T-cell (primary cell): ENCODE measurements at regions not wholly inside any gene's neighbourhood (a gene's known extent, or its start where the extent isn't known, plus 50 kb on each side); places are given as distances from the start of the nearest gene placed in this dataset.

Source experiments
- ATAC-seq, 4 experiments: fragments of 200-7000 bp in 3 of 4; fragments of 150-1000 bp in 1 of 4; cut with Tn5 transposase; replicated peaks in 1 of 4; 1 replicate in 3 of 4; 2 replicates in 1 of 4; pipeline ENCODE4 v1.10.0; 2021; ENCODE audit warnings: moderate library complexity in 3 of 4, mild to moderate bottlenecking in 2 of 4, moderate number of reproducible peaks in 1 of 4
- CTCF ChIA-PET, 2 donors: fragments of 300-600 bp; sonication (Branson Sonifier 250); formaldehyde crosslinking; loops; one replicate each; lab custom pipeline; 2022; ENCODE audit warnings: antibody characterized with exemption in 2 of 2; lab: Charles Lee
- POLR2A ChIA-PET, 2 donors: fragments of 300-600 bp; sonication (Branson Sonifier 250); formaldehyde crosslinking; loops; one replicate each; lab custom pipeline; 2022; ENCODE audit warnings: antibody characterized with exemption in 2 of 2; lab: Charles Lee
- DNase-seq, 35 experiments: peaks; one replicate each; pipeline versions ENCODE4 v3.0.0 to v3.0.0-alpha.2; 2013 to 2023
- H3K27ac ChIP-seq: one replicate; pipeline ENCODE4 v1.5.1; 2013; ENCODE audit warnings: low read length
- H3K27me3 ChIP-seq, 2 experiments: replicated peaks in 1 of 2; 1 replicate in 1 of 2; 2 replicates in 1 of 2; pipeline versions ENCODE4 v1.6.1 to v1.7.0; 2013; ENCODE audit warnings: low read length in 1 of 2, mixed read lengths in 1 of 2; ENCODE audit not compliant: control insufficient read depth in 2 of 2, insufficient read depth in 2 of 2; ENCODE audit errors: extremely low read depth in 1 of 2
- H3K36me3 ChIP-seq, 2 donors: 1 replicate in 1 of 2; 2 replicates in 1 of 2; pipeline versions ENCODE4 v1.6.1 to v1.7.0; 2013; ENCODE audit warnings: low read length in 1 of 2; ENCODE audit not compliant: control insufficient read depth in 2 of 2, insufficient read depth in 1 of 2; ENCODE audit errors: extremely low read depth in 1 of 2
- H3K4me1 ChIP-seq, 2 experiments: 1 replicate in 1 of 2; 2 replicates in 1 of 2; pipeline versions ENCODE4 v1.6.1 to v1.7.0; 2013; ENCODE audit warnings: low read length in 2 of 2, mixed read lengths in 1 of 2; ENCODE audit not compliant: insufficient read depth in 2 of 2, control insufficient read depth in 1 of 2; ENCODE audit errors: extremely low read depth in 1 of 2
- H3K4me3 ChIP-seq, 2 donors: 1 replicate in 1 of 2; 2 replicates in 1 of 2; pipeline versions ENCODE4 v1.5.1 to v1.7.0; 2013; ENCODE audit warnings: mild to moderate bottlenecking in 2 of 2, low read length in 1 of 2, moderate library complexity in 1 of 2; ENCODE audit not compliant: control insufficient read depth in 1 of 2; ENCODE audit errors: extremely low read depth in 1 of 2
- H3K9me3 ChIP-seq: 2 replicates; pipeline ENCODE4 v1.7.0; 2013
- H3K27ac Mint-ChIP-seq, 2 donors: one replicate each; pipeline ENCODE4 v1.8.0; 2020 to 2021; ENCODE audit warnings: mild to moderate bottlenecking in 2 of 2, mixed read lengths in 2 of 2
- H3K27me3 Mint-ChIP-seq, 2 donors: one replicate each; pipeline ENCODE4 v1.8.0; 2021 to 2022; ENCODE audit warnings: mixed read lengths in 2 of 2
- H3K36me3 Mint-ChIP-seq: one replicate; pipeline ENCODE4 v1.8.0; 2021; ENCODE audit warnings: mixed read lengths
- H3K4me1 Mint-ChIP-seq, 3 donors: one replicate each; pipeline ENCODE4 v1.8.0; 2020 to 2022; ENCODE audit warnings: mixed read lengths in 3 of 3, mild to moderate bottlenecking in 1 of 3
- H3K4me3 Mint-ChIP-seq, 3 donors: one replicate each; pipeline ENCODE4 v1.8.0; 2020 to 2022; ENCODE audit warnings: mild to moderate bottlenecking in 3 of 3, mixed read lengths in 3 of 3, moderate library complexity in 3 of 3
- H3K9me3 Mint-ChIP-seq, 3 donors: one replicate each; pipeline ENCODE4 v1.8.0; 2020 to 2022; ENCODE audit warnings: mixed read lengths in 3 of 3
- WGBS: methylation state at CpG from one replicate; pipeline ENCODE4 v1.1.5; 2013; ENCODE audit warnings: missing lambda C conversion rate; ENCODE audit not compliant: insufficient coverage; 5-methylcytosine and 5-hydroxymethylcytosine counted together

GRCh38 chr1:234546890-234547788, 62.8 kb downstream of the IRF2BP2 start:
- Mint-ChIP-seq H3K27me3 (peaks cover 0 to 5% of the 10 kb centered on the region in 2 donors), H3K4me1 (peaks cover 16 to 24% (median 18%) of the 10 kb centered on the region in 3 donors), H3K36me3 (no peaks in the 10 kb centered on the region), H3K4me3 (no peak overlapping the region), H3K9me3 (no peaks in the 10 kb centered on the region), H3K27ac (no peak overlapping the region)
- POLR2A ChIA-PET = no interaction called here
- CTCF ChIA-PET = interaction anchor here in 1 of 2 donors (0.7 kb wide), 1 partner anchor 556 kb away, joined by 3 read pairs; no protein-coding TSS in a partner anchor
- 48% methylated on average over 2 of the region's 6 CpGs for WGBS
- no peak overlapping the region for H3K27ac ChIP-seq
- H3K4me3 ChIP-seq = no peak overlapping the region
- no peak for DNase-seq
- no peaks in the 10 kb centered on the region for H3K36me3 ChIP-seq
- no peaks in the 10 kb centered on the region for H3K9me3 ChIP-seq
- H3K27me3 ChIP-seq = peaks cover 0 to 6% of the 10 kb centered on the region in 2 experiments
- ATAC-seq = no peak
- H3K4me1 ChIP-seq = peaks cover 0 to 12% of the 10 kb centered on the region in 2 experiments

GRCh38 chr1:234546387-234546704, 63.6 kb downstream of the IRF2BP2 start:
- H3K27me3 Mint-ChIP-seq = peaks cover 0 to 5% of the 10 kb centered on the region in 2 donors
- H3K27me3 ChIP-seq = peaks cover 0 to 6% of the 10 kb centered on the region in 2 experiments
- no peaks in the 10 kb centered on the region for H3K36me3 Mint-ChIP-seq
- H3K4me3 ChIP-seq = no peak overlapping the region
- no peak overlapping the region for H3K4me3 Mint-ChIP-seq
- no peaks in the 10 kb centered on the region for H3K9me3 ChIP-seq
- H3K27ac Mint-ChIP-seq = no peak overlapping the region
- peaks cover 0 to 12% of the 10 kb centered on the region in 2 experiments for H3K4me1 ChIP-seq
- DNase-seq (no peak), ATAC-seq (no peak)
- CTCF ChIA-PET = no interaction called here
- H3K27ac ChIP-seq = no peak overlapping the region
- H3K9me3 Mint-ChIP-seq = no peaks in the 10 kb centered on the region
- no CpG with 5 or more reads among the region's 7 CpGs for whole genome bisulfite sequencing
- POLR2A ChIA-PET = no interaction called here
- no peaks in the 10 kb centered on the region for H3K36me3 ChIP-seq
- peaks cover 16 to 24% (median 18%) of the 10 kb centered on the region in 3 donors for H3K4me1 Mint-ChIP-seq

DNA sequence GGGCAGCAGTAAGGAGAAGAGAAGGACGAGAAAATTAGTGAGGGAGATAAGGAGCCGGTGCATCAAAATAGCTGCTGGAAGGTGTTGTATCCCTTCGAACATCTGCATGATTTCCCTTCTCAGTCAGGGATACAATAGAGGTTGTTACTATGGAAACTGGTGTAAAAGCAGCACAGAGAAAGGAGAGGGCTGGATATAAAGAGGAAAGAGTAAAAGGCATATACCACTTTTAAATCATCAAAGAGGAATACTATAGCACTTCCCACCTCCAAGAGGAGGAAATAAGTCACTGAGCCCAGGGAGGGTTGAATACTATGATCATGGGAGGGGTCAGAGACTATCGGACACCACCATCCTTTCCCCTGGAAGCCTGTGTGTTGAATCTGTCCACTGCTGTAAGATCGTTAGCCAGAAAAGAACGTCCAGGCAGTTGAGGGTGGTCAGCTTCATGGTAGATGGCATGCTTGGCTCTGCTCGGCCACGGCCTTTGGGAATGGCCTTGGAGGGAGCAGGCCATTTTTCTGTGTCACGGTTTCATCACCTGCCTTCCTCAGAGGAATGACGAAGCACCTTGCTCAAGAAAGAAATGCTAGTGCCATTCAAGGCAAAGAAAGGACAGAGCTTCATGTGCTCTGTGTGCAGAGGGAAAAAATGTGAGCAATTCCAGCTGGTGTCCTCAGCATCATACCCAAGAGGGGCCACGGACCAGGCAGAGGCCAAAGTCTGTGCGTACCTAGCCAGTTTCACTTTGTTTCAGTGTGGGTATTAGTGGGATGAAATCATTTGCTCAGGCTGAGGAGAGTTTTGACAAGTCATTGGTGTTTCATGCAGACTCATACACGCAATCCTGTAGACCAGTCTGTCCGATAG, 64.2 kb downstream of the IRF2BP2 start:
- DNase-seq (no peak), ATAC-seq (no peak)
- Histone ChIP-seq H3K9me3 (no peaks in the 10 kb centered on the region), H3K27me3 (peaks cover 0 to 6% of the 10 kb centered on the region in 2 experiments), H3K36me3 (no peaks in the 10 kb centered on the region), H3K4me1 (peaks cover 0 to 12% of the 10 kb centered on the region in 2 experiments), H3K4me3 (no peak overlapping the region), H3K27ac (no peak overlapping the region)
- Mint-ChIP-seq H3K9me3 (no peaks in the 10 kb centered on the region), H3K27me3 (peaks cover 0 to 5% of the 10 kb centered on the region in 2 donors), H3K4me3 (no peak overlapping the region), H3K4me1 (peaks cover 16 to 24% (median 18%) of the 10 kb centered on the region in 3 donors), H3K27ac (no peak overlapping the region), H3K36me3 (no peaks in the 10 kb centered on the region)
- CTCF ChIA-PET = no interaction called here
- WGBS = 86% methylated on average over 10 of the region's 14 CpGs
- POLR2A ChIA-PET = no interaction called here

DNA sequence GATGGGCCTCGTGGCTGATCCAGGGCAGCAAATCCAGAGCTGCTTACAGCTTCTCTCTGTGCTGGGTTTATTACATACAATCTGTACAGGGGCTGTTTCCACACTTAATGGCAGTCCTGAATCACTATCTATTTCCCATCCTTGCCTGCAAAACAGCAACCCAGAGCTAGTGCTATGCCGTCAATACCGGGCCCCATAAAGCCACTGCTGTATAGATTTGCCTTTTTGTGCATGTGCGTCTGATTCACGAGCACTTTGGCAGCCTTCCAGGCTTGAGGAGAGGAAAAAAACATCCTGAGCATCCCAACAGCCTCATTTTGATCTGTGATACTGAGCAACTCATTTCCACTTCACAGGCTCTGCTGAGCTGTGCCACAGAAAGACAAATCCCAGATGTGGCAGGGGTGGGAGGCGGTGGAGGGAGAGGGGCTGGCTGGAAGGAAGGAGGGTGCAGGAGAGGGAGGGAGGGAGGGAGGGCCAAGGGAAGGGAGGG, 65.2 kb upstream of the TARBP1 start:
- ATAC-seq (peak; percentile 83 to 93 (median 86)), DNase-seq (peak in 34 of 35 experiments; percentile 7 to 72 (median 36))
- Mint-ChIP-seq H3K4me3 (peak overlapping the region in 1 of 3 donors; percentile 20), H3K27ac (peak overlapping the region; percentile 50 to 66), H3K36me3 (no peaks in the 10 kb centered on the region), H3K9me3 (no peaks in the 10 kb centered on the region), H3K27me3 (peaks cover 0 to 5% of the 10 kb centered on the region in 2 donors), H3K4me1 (peaks cover 16 to 24% (median 18%) of the 10 kb centered on the region in 3 donors)
- CTCF ChIA-PET = interaction anchor here (0.6 to 1.4 kb wide), 3 partner anchors 127 to 918 kb away, joined by 3 to 5 read pairs (median 3); no protein-coding TSS in a partner anchor
- no peaks in the 10 kb centered on the region for H3K9me3 ChIP-seq
- no peak overlapping the region for H3K4me3 ChIP-seq
- POLR2A ChIA-PET = interaction anchor here in 1 of 2 donors (0.5 kb wide), 1 partner anchor 521 kb away, joined by 3 read pairs; no protein-coding TSS in a partner anchor
- H3K27me3 ChIP-seq = peaks cover 0 to 6% of the 10 kb centered on the region in 2 experiments
- no peak overlapping the region for H3K27ac ChIP-seq
- WGBS = 18% methylated on average over 4 of the region's 6 CpGs
- no peaks in the 10 kb centered on the region for H3K36me3 ChIP-seq
- H3K4me1 ChIP-seq = peaks cover 0 to 12% of the 10 kb centered on the region in 2 experiments

GRCh38 chr1:234543442-234544086, 64.6 kb upstream of the TARBP1 start:
- Histone ChIP-seq H3K27me3 (peaks cover 0 to 6% of the 10 kb centered on the region in 2 experiments), H3K9me3 (no peaks in the 10 kb centered on the region), H3K4me1 (peaks cover 0 to 12% of the 10 kb centered on the region in 2 experiments), H3K27ac (no peak overlapping the region), H3K4me3 (no peak overlapping the region), H3K36me3 (no peaks in the 10 kb centered on the region)
- peak in 1 of 4 experiments; percentile 22 for ATAC-seq
- POLR2A ChIA-PET = no interaction called here
- CTCF ChIA-PET = interaction anchor here in 1 of 2 donors (1.4 kb wide), 1 partner anchor 540 kb away, joined by 5 read pairs; no protein-coding TSS in a partner anchor
- no peak for DNase-seq
- H3K27me3 Mint-ChIP-seq = peaks cover 0 to 5% of the 10 kb centered on the region in 2 donors
- no peak overlapping the region for H3K4me3 Mint-ChIP-seq
- WGBS = 95% methylated on average over 4 of the region's 8 CpGs
- H3K36me3 Mint-ChIP-seq = no peaks in the 10 kb centered on the region
- H3K9me3 Mint-ChIP-seq = no peaks in the 10 kb centered on the region
- H3K4me1 Mint-ChIP-seq = peaks cover 16 to 24% (median 18%) of the 10 kb centered on the region in 3 donors
- peak overlapping the region; percentile 50 to 66 for H3K27ac Mint-ChIP-seq
